MM.1S (cell line): ENCODE measurements at regions not wholly inside any gene's neighbourhood (a gene's known extent, or its start where the extent isn't known, plus 50 kb on each side); places are given as distances from the start of the nearest gene placed in this dataset.

Experiments
- EZH2 ChIP-seq: fragments of 300-600 bp; sonication (generic); optimal IDR thresholded peaks from 2 replicates; pipeline ENCODE3; 2017; ENCODE audit warnings: low read depth, mild to moderate bottlenecking, antibody characterized with exemption, low read length, mixed read lengths
- EZH2phosphoT487 ChIP-seq: fragments of 300-600 bp; sonication (generic); IDR thresholded peaks from 2 replicates; pipeline ENCODE4 v1.6.1; 2018; ENCODE audit warnings: antibody characterized with exemption, low read length

DNA sequence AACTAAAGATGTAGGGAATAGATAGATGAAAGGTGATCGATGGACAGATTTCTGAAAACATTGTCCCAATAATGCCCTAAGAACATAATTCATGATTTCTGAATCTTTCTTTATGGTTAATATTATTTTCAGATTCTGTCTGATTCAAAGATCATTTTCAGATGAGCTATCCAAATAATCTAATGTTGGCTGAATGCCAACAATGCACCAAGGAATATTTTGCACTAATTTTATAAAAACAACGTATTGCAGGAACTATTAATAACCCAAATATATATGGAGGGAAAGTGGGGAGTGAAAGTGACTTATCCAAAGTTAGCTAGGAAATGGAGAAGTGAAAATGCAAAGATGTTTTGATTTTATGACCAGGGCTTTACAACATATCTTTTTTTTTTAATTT is 1675.5 kb downstream of the STIM2 start:
- TF ChIP-seq EZH2phosphoT487 = no peak
- TF ChIP-seq EZH2 = no peak
